Activated gamma-delta T cell (primary cell): ENCODE measurements at regions not wholly inside any gene's neighbourhood (a gene's known extent, or its start where the extent isn't known, plus 50 kb on each side); places are given as distances from the start of the nearest gene placed in this dataset.

Experiments
- DNase-seq: peaks from one replicate; lab custom pipeline; 2025; lab: John Stamatoyannopoulos, UW

- no peak for DNase-seq
Measured at GRCh38 chr5:2011481-2012411, 129.0 kb upstream of the IRX4 start.

- no peak for DNase-seq
Measured at GRCh38 chr5:2010940-2011339, 128.2 kb upstream of the IRX4 start.

- DNase-seq = no peak
Measured at GRCh38 chr5:2009986-2010914, 127.5 kb upstream of the IRX4 start.

DNA sequence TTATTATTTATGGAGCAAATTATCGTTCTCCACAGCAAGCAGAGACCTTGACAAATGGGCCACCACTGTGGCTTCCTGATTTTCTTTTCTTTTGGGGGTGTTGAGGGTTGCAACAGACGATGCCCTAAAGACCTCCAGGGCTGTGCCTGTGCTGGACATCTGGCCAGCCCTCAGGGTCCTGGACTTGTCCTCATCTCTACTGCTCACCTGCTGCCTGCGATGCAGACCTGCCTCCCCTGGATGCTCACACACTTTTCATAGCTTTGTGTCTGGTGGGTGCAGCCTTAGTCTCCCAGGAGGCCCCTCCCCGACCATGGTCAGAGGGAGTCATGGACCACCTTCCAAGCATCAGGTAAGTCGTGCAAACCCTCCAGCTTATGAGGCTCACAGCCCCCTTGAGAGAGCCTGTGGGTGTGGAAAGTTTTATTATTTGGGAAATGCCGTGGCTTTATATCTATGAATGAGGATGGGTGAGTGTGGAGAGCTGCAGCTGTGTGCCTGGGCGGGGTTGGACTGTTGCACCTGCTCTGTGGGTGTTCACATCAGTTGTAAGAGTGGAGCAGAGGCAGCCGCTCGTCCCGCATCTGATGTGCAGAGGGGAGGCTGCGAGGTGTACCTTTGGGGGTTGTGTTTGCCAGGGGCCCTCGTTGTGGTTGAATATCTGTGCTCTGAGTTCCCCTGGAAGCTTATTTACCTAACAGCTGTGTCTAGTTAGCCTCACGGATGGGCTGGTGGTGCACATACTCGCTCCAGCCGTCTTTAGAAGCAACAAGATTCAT lies 126.3 kb upstream of the IRX4 start:
- no peak for DNase-seq

- DNase-seq = no peak
Measured at GRCh38 chr5:2007878-2008501, 125.3 kb upstream of the IRX4 start.

DNA sequence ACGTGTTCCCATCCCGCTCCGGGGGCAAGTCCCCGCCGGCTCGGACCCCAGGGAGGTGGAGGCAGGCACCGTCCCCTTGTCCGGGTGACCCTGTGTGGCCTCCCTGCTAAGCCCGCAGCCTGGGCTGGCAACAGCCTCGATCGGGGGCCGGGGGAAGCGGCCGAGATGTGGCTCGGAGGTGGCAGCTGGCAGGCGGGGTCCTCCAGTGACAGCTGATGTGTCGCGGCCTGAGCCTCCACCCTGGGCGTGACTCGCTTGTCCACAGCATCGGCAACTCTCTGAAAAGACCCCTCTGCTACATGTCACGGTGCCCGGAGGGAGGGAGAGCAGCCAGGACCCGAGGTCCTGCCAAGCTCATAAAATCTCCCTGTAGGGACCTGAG lies 124.8 kb upstream of the IRX4 start:
- no peak for DNase-seq

DNA sequence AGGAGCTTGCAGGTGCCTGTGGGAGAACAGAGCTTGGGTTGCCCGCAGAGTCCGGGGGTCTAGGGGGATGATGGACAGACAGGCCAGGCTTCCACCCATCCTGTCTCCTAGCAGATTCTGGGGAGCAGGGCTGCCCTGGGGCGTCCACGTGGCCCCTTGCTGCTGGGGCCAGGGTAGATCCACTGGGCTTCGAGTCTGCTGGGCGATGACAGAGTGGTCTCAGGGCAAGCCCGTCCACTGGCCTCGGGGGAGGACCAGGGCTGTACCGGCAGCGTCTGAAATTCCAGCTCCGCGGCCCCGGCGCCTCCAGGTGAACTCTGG lies 124.2 kb upstream of the IRX4 start:
- DNase-seq = no peak

DNA sequence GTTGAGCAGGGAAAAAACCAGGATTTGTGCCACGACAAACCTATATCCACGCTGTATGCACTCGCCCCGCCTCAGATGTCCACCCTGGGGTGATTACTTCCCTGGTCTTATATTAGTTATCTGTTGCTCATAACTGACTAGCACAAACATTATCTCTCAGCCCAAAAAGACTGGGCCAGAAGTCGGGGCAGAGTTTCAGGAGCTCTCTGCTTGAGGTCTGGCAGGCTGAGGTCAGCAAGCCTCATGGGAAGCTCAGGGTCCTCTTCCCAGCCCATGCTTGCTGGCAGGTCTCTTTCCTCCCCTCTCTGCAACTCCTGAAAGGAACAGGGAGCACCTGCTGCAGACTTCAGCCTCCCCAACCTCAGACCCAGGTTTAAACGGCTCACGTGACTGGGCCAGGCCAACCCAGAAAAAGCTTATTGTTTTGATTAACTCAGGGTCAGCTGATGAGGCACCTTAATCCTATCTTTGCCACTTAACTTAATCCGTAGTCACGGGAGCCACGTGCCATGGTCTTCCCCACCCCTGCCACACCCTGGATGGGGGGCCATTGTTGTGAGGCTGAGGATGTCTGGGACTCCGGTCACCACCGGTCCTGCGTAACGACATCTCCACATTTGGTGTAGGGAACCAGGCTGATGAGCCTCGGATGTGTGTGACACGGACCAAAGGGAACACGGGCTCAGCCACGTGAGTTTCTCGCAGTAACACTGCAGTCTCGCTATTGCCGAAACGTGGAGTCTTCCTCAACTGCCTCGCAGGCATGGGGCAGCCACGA lies 123.7 kb upstream of the IRX4 start:
- DNase-seq = no peak

DNA sequence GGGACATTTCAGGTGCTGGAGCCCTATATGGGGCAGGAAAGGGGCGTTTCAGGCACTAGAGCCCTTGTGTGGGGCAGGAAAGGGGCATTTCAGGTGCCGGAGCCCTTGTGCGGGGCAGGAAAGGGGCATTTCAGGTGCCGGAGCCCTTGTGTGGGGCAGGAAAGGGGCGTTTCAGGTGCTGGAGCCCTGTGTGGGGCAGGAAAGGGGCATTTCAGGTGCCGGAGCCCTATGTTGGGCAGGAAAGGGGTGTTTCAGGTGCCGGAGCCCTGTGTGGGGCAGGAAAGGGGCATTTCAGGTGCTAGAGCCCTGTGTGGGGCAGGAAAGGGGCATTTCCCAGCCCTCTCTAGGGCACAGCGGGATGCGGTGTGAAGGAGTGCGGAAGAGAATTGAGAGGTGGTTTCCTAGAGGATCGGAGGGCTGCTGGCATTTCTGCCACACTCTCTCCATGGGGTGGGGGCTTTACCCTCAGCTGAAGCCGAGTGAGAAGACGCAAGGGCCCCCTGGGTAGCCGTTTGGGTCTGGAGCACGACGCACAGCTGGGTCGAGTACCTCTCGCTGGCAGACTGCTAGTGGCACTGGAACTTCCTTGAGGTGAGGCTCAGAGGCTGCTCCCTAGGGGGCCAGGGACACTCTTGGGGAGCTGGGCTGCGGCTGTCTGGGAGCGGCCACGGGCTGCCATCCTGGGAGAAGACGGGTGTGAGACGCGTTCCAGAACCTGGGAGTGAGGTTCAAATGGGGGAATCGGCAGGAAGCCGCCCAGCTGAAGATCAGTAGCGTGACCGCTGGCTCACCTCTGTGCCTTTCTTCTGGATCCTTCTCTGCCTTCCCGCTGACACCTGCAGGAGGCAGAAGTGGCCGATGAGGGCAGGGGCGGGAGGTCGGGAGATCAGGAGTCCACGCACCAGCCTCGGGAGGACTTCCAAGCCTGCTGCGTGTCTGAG lies 122.6 kb upstream of the IRX4 start:
- no peak for DNase-seq

DNA sequence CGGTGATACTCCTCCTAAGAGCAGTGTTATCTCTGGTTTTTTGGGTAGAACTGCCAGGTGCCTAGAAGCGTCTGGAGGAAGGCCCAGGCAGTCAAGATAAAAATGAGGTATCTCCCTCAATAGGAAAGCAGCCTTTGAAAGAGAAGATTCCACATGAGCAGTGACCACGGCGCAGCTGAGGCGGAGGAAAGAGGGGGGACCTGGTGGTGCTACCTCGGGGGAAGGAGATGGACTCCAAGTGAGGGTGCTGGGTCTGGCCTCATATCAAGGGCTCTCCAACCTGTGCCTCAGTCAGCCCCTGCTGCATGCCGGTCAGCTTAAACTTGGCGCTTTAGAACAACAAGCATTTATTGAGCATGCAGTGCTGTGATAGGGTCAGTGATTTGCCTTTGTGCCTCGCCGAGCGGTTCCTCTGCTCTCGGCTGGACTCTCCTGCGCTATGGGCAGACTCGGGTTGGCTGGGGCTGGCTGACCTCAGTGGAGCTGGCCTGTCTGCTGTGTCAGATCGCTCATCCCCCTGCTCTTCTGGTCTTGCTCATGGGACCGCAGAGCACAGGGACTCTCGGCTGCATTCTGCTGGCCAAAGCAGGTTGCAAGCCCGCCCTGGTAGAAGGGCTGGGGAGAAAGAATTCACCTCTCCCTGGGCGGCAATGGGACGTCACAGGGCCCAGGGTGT lies 121.1 kb upstream of the IRX4 start:
- DNase-seq = no peak

- no peak for DNase-seq
Measured at GRCh38 chr5:2003206-2003605, 120.5 kb upstream of the IRX4 start.

DNA sequence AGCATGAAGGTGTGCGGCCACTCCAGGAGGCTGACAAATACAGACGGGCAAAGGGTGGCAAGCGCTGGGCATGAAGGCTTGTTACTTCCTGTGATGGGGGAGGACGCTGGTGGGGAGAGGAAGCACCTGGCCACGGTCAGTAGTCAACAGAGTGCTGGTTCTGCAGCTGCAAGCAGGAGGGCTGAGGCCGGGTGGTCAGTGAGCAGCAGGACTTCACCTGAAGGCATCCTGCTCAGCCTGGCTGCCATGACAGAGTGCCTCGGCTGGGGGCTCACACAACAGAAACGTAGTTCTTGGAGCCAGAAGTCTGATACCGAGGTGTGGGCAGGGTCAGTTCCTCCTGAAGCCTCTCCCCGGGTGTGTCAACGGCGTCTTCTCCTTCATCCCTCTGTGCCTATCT lies 118.6 kb upstream of the IRX4 start:
- DNase-seq = no peak

DNA sequence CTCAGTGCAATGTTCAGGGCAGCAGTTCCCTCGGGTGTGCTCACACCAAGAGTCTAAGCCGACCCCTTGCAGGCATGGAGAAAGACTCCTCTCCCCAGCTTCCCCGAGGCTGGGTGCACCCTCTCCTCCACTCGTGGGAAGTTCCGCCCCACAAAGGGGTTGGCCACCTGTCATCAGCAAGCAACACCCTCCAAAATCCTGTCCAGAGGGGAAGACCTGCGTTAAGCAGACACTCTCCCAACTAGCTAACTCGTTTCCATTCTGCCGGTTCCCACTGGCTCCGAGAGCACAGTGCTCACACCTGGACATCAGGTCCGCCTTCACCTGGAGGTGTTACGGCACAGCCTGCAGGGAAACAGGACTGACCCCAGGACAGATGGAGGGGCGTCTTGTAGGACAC lies 117.9 kb upstream of the IRX4 start:
- no peak for DNase-seq

DNA sequence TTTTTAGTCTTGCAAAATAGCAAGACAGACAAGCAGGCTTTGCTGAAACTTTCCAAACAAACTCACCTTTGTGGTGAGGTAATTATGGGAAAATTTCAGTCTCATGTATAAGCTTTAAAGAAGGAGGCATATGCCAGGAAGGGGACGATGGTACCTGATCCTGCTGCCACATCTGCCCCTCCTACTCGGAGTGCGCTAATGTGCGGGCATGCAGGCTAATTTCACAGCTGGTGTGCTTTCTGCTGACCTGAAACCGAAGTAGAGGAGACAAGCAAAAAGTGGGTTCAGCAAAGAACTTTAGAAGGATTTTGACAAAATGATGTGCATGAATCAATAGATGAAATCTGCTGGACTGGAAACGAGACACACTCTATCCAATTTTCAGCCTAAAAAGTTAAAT lies 117.1 kb upstream of the IRX4 start:
- no peak for DNase-seq

DNA sequence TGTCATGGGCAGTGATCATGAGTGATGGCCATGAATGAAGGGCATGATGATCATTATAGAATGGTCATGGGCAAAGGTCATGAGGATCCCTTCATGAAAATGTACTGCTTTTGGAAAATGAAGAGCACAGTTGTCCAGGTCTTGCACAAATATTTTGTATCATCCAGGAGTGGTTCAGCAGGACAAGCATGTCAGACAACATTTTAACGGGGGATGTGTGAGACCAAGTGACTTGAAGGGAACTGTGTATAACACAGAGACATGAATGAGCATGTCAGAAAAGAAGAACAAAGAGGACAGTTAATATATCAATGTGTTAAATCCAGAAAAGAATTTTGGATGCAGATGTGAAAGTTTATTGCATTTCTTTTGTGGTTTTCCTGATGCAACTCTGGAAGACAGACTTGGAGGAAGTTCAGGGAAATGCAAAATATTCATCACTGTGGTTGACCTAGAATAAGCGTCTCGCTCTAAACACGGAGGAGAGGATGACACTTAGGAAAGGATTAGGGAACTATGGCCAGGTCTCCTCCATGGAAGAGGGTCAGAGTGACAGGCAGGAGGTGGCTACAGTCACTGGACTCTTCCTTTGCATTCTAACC lies 116.1 kb upstream of the IRX4 start:
- DNase-seq = no peak

- DNase-seq = no peak
Measured at GRCh38 chr5:1998348-1998669, 115.6 kb upstream of the IRX4 start.

DNA sequence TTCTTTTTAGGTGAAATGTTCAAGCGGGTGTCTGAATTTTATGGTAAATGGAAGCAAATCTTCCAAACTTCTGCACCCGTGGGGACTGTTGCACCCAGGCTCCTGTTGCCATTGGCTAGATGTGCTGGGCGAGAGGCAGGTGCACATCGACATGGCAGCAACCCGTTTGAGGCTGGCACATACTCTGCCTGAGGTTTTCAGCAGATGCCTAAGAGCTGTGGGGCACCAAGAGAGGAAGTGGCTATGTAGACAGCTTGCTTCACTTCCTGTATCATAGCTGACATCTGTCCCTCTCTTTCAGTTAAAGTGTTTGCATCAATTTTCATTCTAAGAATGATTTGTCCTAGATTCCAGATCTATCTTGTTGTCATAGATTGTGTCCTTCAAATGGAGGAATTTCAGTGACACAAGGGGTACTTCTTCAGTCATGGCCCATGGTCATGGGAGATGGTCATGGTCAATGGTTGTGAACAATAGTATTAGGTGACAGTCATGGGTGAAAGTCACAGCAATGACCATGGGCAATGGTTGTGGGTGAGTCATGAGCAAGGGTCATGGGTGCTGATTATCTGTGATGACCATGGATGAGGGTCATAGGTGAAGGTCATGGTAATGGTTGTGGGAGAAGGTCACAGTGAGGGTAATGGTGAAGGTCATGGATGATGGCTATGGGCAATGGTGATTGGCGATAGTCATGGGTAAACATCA lies 115.1 kb upstream of the IRX4 start:
- no peak for DNase-seq

GRCh38 chr5:1995491-1995890 lies 112.8 kb upstream of the IRX4 start:
- no peak for DNase-seq
